Astrocyte (in vitro differentiated cells and primary cell): ENCODE measurements at regions not wholly inside any gene's neighbourhood (a gene's known extent, or its start where the extent isn't known, plus 50 kb on each side); places are given as distances from the start of the nearest gene placed in this dataset.

Source experiments
- CTCF ChIP-seq: IDR thresholded peaks from 2 replicates; pipeline ENCODE4 v1.5.1; 2011; ENCODE audit warnings: low read depth, mild to moderate bottlenecking, inconsistent platforms, low read length, moderate library complexity; ENCODE audit not compliant: insufficient read depth
- EZH2 ChIP-seq: IDR thresholded peaks from 2 replicates; pipeline ENCODE4 v1.6.1; 2012; ENCODE audit warnings: mild to moderate bottlenecking, low read length, inconsistent platforms; ENCODE audit not compliant: insufficient read depth

DNA sequence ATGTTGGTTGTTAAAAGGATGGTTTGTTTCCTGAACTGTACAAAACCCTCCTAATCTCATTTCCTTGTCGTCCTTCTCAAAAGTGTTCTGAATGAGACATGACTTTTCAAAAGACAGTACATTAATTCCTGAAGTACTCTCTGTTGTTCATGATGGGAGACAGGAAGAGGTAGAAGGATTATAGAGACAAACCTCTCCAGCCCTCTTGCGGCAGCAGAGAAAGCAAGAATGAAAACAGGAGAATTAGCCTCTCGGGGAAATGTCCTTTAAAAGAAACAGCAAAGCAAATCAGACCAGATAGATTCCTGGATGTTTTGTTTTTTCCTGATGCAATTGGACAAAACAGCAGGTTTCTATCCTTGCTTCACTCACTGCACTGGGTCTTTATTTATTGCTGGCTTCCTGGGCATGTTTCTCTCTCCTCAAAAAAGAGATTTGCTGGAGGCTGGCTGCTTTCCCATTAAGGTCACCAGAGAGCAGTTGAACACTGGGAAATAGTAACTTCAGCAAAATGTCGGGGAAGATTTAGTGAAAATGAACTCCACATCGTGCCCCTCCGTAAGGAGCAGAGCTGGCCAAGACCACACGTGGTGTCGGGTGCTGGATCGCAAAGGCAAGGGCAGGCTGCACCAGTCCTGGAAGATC is 145.8 kb upstream of the SYT6 start:
- TF ChIP-seq CTCF (no peak), EZH2 (no peak)
